HEK293 (cell line): ENCODE measurements at regions not wholly inside any gene's neighbourhood (a gene's known extent, or its start where the extent isn't known, plus 50 kb on each side); places are given as distances from the start of the nearest gene placed in this dataset.

Experiments
- CTCF ChIA-PET: fragments of 350-600 bp; formaldehyde crosslinking; extraction: SDS; loops from one replicate; lab custom pipeline; 2021; ENCODE audit warnings: antibody characterized with exemption; lab: Yijun Ruan, JAX
- POLR2A ChIA-PET: fragments of 300-600 bp; formaldehyde crosslinking; extraction: SDS; loops from one replicate; lab custom pipeline; 2020; ENCODE audit warnings: antibody characterized with exemption, inconsistent platforms; lab: Yijun Ruan, JAX
- H3K27ac ChIP-seq: fragments of 200-500 bp; sonication (Bioruptor generic); 2 replicates; pipeline ENCODE4 v1.5.1; 2014; ENCODE audit warnings: low read depth, low read length, control low read depth, inconsistent platforms; ENCODE audit errors: extremely low read depth
- H3K36me3 ChIP-seq, 2 experiments: fragments of 200-500 bp in 1 of 2; sonication (Bioruptor generic) in 1 of 2; 1 replicate in 1 of 2; 2 replicates in 1 of 2; pipeline ENCODE4 v1.5.1; 2014 to 2017; ENCODE audit warnings: inconsistent platforms in 2 of 2, low read length in 2 of 2; ENCODE audit not compliant: control insufficient read depth in 2 of 2, insufficient read depth in 1 of 2
- H3K4me1 ChIP-seq: fragments of 200-500 bp; sonication (Bioruptor generic); 2 replicates; pipeline ENCODE4 v1.5.1; 2014; ENCODE audit warnings: mild to moderate bottlenecking, low read length, inconsistent platforms; ENCODE audit not compliant: control insufficient read depth, insufficient read depth
- H3K4me3 ChIP-seq: 2 replicates; pipeline ENCODE4 v1.5.1; 2011; ENCODE audit warnings: low read depth, mild to moderate bottlenecking, control low read depth, low read length, moderate library complexity
- H3K9me3 ChIP-seq: fragments of 200-500 bp; sonication (Bioruptor generic); 2 replicates; pipeline ENCODE4 v1.5.1; 2014; ENCODE audit warnings: low read depth, low read length, inconsistent platforms; ENCODE audit not compliant: control insufficient read depth, insufficient read depth
- BCL11B ChIP-seq: fragments of 450-650 bp; formaldehyde crosslinking; IDR thresholded peaks from 2 replicates; pipeline ENCODE4 v1.5.1; 2016; ENCODE audit warnings: low read depth, missing biosample characterization, missing genetic modification characterization
- EGR2 ChIP-seq: fragments of 450-650 bp; formaldehyde crosslinking; IDR thresholded peaks from 2 replicates; pipeline ENCODE4 v1.5.1; 2016; ENCODE audit warnings: low read depth, missing biosample characterization, missing genetic modification characterization
- KLF16 ChIP-seq: fragments of 450-650 bp; formaldehyde crosslinking; IDR thresholded peaks from 2 replicates; pipeline ENCODE4 v1.5.1; 2017; ENCODE audit warnings: missing biosample characterization, missing genetic modification characterization
- OSR2 ChIP-seq: fragments of 450-650 bp; formaldehyde crosslinking; IDR thresholded peaks from 2 replicates; pipeline ENCODE4 v1.5.1; 2016; ENCODE audit warnings: missing biosample characterization, missing genetic modification characterization
- SP3 ChIP-seq: fragments of 450-650 bp; formaldehyde crosslinking; IDR thresholded peaks from 2 replicates; pipeline ENCODE4 v1.5.1; 2016; ENCODE audit warnings: missing biosample characterization, missing genetic modification characterization
- TSHZ1 ChIP-seq: fragments of 450-650 bp; formaldehyde crosslinking; IDR thresholded peaks from 2 replicates; pipeline ENCODE4 v1.5.1; 2016; ENCODE audit warnings: missing biosample characterization, missing genetic modification characterization, borderline replicate concordance
- ZNF155 ChIP-seq: fragments of 450-650 bp; formaldehyde crosslinking; IDR thresholded peaks from 2 replicates; pipeline ENCODE4 v1.5.1; 2016; ENCODE audit warnings: missing biosample characterization, missing genetic modification characterization
- ZNF2 ChIP-seq: fragments of 450-650 bp; formaldehyde crosslinking; IDR thresholded peaks from 2 replicates; pipeline ENCODE4 v1.5.1; 2016; ENCODE audit warnings: missing biosample characterization, missing genetic modification characterization
- ZNF223 ChIP-seq: fragments of 450-650 bp; formaldehyde crosslinking; IDR thresholded peaks from 2 replicates; pipeline ENCODE4 v1.5.1; 2016; ENCODE audit warnings: missing biosample characterization, missing genetic modification characterization
- ZNF280C ChIP-seq: fragments of 450-650 bp; formaldehyde crosslinking; IDR thresholded peaks from 2 replicates; pipeline ENCODE4 v1.5.1; 2016; ENCODE audit warnings: missing biosample characterization, missing genetic modification characterization
- ZNF311 ChIP-seq: fragments of 450-650 bp; formaldehyde crosslinking; IDR thresholded peaks from 2 replicates; pipeline ENCODE4 v1.5.1; 2017; ENCODE audit warnings: missing biosample characterization, missing genetic modification characterization, borderline replicate concordance
- ZNF324 ChIP-seq: fragments of 450-650 bp; formaldehyde crosslinking; IDR thresholded peaks from 2 replicates; pipeline ENCODE4 v1.5.1; 2016; ENCODE audit warnings: missing biosample characterization, missing genetic modification characterization
- ZNF354C ChIP-seq: fragments of 450-650 bp; formaldehyde crosslinking; IDR thresholded peaks from 2 replicates; pipeline ENCODE4 v1.5.1; 2016; ENCODE audit warnings: missing biosample characterization, missing genetic modification characterization, low read depth, borderline replicate concordance
- ZNF48 ChIP-seq: fragments of 450-650 bp; formaldehyde crosslinking; IDR thresholded peaks from 2 replicates; pipeline ENCODE4 v1.5.1; 2016; ENCODE audit warnings: missing biosample characterization, missing genetic modification characterization
- ZNF521 ChIP-seq: fragments of 450-650 bp; formaldehyde crosslinking; IDR thresholded peaks from 2 replicates; pipeline ENCODE4 v1.5.1; 2017; ENCODE audit warnings: missing biosample characterization, mild to moderate bottlenecking, missing genetic modification characterization
- ZNF561 ChIP-seq: fragments of 450-650 bp; IDR thresholded peaks from 2 replicates; pipeline ENCODE4 v1.5.1; 2018; ENCODE audit warnings: missing biosample characterization, missing genetic modification characterization, borderline replicate concordance
- ZNF610 ChIP-seq: fragments of 450-650 bp; formaldehyde crosslinking; IDR thresholded peaks from 2 replicates; pipeline ENCODE4 v1.5.1; 2016; ENCODE audit warnings: missing biosample characterization, missing genetic modification characterization, borderline replicate concordance
- ZNF654 ChIP-seq: fragments of 450-650 bp; formaldehyde crosslinking; IDR thresholded peaks from 2 replicates; pipeline ENCODE4 v1.5.1; 2016; ENCODE audit warnings: low read depth, missing biosample characterization, missing genetic modification characterization
- ZNF660 ChIP-seq: fragments of 450-650 bp; IDR thresholded peaks from 2 replicates; pipeline ENCODE4 v1.5.1; 2018; ENCODE audit warnings: missing biosample characterization, mild to moderate bottlenecking, missing genetic modification characterization
- ZNF768 ChIP-seq: fragments of 450-650 bp; formaldehyde crosslinking; IDR thresholded peaks from 2 replicates; pipeline ENCODE4 v1.5.1; 2018; ENCODE audit warnings: missing biosample characterization, mild to moderate bottlenecking, missing genetic modification characterization
- ZNF777 ChIP-seq: fragments of 450-650 bp; formaldehyde crosslinking; IDR thresholded peaks from 2 replicates; pipeline ENCODE4 v1.5.1; 2017; ENCODE audit warnings: missing biosample characterization, missing genetic modification characterization, borderline replicate concordance
- ZNF791 ChIP-seq: fragments of 450-650 bp; formaldehyde crosslinking; IDR thresholded peaks from 2 replicates; pipeline ENCODE4 v1.5.1; 2016; ENCODE audit warnings: missing biosample characterization, missing genetic modification characterization
- ZNF830 ChIP-seq: fragments of 450-650 bp; IDR thresholded peaks from 2 replicates; pipeline ENCODE4 v1.5.0; 2018; ENCODE audit warnings: missing biosample characterization, missing genetic modification characterization, low read depth, mild to moderate bottlenecking, moderate library complexity
- ZSCAN30 ChIP-seq: fragments of 450-650 bp; IDR thresholded peaks from 2 replicates; pipeline ENCODE4 v1.5.1; 2018; ENCODE audit warnings: missing biosample characterization, mild to moderate bottlenecking, missing genetic modification characterization, moderate library complexity
- ZXDB ChIP-seq: fragments of 450-650 bp; formaldehyde crosslinking; IDR thresholded peaks from 2 replicates; pipeline ENCODE4 v1.5.1; 2016; ENCODE audit warnings: missing biosample characterization, missing genetic modification characterization
- TF ChIP-seq, protein P1 (sequence below): fragments of 450-650 bp; formaldehyde crosslinking; IDR thresholded peaks from 2 replicates; pipeline ENCODE4 v1.5.1; 2016; ENCODE audit warnings: missing biosample characterization, missing genetic modification characterization, borderline replicate concordance

- no peaks in the 10 kb centered on the region for H3K9me3 ChIP-seq
- H3K27ac ChIP-seq = no peak overlapping the region
- no peaks in the 10 kb centered on the region for H3K36me3 ChIP-seq
- CTCF ChIA-PET = interaction anchor here (0.6 to 2.2 kb wide), 10 partner anchors 9 to 326 kb away, joined by 3 to 14 read pairs (median 4); no protein-coding TSS in a partner anchor
- no peaks in the 10 kb centered on the region for H3K4me1 ChIP-seq
- H3K4me3 ChIP-seq = no peak overlapping the region
- TF ChIP-seq ZXDB = no peak
- no peak for TF ChIP-seq ZNF791 (tag by site-specific recombination)
- no peak for TF ChIP-seq SP3 (tag by site-specific recombination)
- TF ChIP-seq EGR2 (tag by site-specific recombination) = no peak
- TF ChIP-seq, protein P1, sequence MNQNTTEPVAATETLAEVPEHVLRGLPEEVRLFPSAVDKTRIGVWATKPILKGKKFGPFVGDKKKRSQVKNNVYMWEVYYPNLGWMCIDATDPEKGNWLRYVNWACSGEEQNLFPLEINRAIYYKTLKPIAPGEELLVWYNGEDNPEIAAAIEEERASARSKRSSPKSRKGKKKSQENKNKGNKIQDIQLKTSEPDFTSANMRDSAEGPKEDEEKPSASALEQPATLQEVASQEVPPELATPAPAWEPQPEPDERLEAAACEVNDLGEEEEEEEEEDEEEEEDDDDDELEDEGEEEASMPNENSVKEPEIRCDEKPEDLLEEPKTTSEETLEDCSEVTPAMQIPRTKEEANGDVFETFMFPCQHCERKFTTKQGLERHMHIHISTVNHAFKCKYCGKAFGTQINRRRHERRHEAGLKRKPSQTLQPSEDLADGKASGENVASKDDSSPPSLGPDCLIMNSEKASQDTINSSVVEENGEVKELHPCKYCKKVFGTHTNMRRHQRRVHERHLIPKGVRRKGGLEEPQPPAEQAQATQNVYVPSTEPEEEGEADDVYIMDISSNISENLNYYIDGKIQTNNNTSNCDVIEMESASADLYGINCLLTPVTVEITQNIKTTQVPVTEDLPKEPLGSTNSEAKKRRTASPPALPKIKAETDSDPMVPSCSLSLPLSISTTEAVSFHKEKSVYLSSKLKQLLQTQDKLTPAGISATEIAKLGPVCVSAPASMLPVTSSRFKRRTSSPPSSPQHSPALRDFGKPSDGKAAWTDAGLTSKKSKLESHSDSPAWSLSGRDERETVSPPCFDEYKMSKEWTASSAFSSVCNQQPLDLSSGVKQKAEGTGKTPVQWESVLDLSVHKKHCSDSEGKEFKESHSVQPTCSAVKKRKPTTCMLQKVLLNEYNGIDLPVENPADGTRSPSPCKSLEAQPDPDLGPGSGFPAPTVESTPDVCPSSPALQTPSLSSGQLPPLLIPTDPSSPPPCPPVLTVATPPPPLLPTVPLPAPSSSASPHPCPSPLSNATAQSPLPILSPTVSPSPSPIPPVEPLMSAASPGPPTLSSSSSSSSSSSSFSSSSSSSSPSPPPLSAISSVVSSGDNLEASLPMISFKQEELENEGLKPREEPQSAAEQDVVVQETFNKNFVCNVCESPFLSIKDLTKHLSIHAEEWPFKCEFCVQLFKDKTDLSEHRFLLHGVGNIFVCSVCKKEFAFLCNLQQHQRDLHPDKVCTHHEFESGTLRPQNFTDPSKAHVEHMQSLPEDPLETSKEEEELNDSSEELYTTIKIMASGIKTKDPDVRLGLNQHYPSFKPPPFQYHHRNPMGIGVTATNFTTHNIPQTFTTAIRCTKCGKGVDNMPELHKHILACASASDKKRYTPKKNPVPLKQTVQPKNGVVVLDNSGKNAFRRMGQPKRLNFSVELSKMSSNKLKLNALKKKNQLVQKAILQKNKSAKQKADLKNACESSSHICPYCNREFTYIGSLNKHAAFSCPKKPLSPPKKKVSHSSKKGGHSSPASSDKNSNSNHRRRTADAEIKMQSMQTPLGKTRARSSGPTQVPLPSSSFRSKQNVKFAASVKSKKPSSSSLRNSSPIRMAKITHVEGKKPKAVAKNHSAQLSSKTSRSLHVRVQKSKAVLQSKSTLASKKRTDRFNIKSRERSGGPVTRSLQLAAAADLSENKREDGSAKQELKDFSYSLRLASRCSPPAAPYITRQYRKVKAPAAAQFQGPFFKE (tag by site-specific recombination) = no peak
- no peak for TF ChIP-seq ZNF354C (tag by site-specific recombination)
- TF ChIP-seq ZNF2 (tag by site-specific recombination) = no peak
- TF ChIP-seq ZSCAN30 (tag by site-specific recombination) = no peak
- no peak for TF ChIP-seq ZNF324
- TF ChIP-seq, all 188 proteins: peak for 0
- POLR2A ChIA-PET = no interaction called here
Observed at GRCh38 chr11:62073061-62073460, 50.8 kb upstream of the INCENP start.

- CTCF ChIA-PET = interaction anchor here (0.7 kb wide), 1 partner anchor 11 kb away, joined by 3 read pairs; no protein-coding TSS in a partner anchor
- Histone ChIP-seq H3K4me1 (no peaks in the 10 kb centered on the region), H3K27ac (no peak overlapping the region), H3K36me3 (no peaks in the 10 kb centered on the region), H3K9me3 (no peaks in the 10 kb centered on the region), H3K4me3 (no peak overlapping the region)
- POLR2A ChIA-PET = no interaction called here
- TF ChIP-seq ZNF561 (tag by site-specific recombination) = no peak
- no peak for TF ChIP-seq ZNF777 (tag by site-specific recombination)
- no peak for TF ChIP-seq KLF16 (tag by site-specific recombination)
- no peak for TF ChIP-seq ZNF280C (tag by site-specific recombination)
- TF ChIP-seq ZNF830 (tag by site-specific recombination) = no peak
- TF ChIP-seq ZNF654 (tag by site-specific recombination) = no peak
- no peak for TF ChIP-seq TSHZ1
- TF ChIP-seq ZNF768 = no peak
- TF ChIP-seq ZNF155 (tag by site-specific recombination) = no peak
- TF ChIP-seq OSR2 (tag by site-specific recombination) = no peak
- TF ChIP-seq ZNF311 (tag by site-specific recombination) = no peak
- TF ChIP-seq ZNF48 (tag by site-specific recombination) = no peak
- no peak for TF ChIP-seq BCL11B (tag by site-specific recombination)
- TF ChIP-seq ZNF521 (tag by site-specific recombination) = no peak
- no peak for TF ChIP-seq ZNF610 (tag by site-specific recombination)
- TF ChIP-seq ZNF660 (tag by site-specific recombination) = no peak
- TF ChIP-seq ZNF223 (tag by site-specific recombination) = no peak
Observed at GRCh38 chr11:62071408-62071807, 52.4 kb upstream of the INCENP start.
